HG03159 (cell line): ENCODE measurements at regions not wholly inside any gene's neighbourhood (a gene's known extent, or its start where the extent isn't known, plus 50 kb on each side); places are given as distances from the start of the nearest gene placed in this dataset.
A peak's percentile ranks its signal among the peaks of the same experiment; 100 is the strongest.

Source experiments
- ATAC-seq: cut with Tn5 transposase; IDR thresholded peaks from one replicate; pipeline ENCODE4 v1.9.1; 2021; ENCODE audit warnings: mild to moderate bottlenecking, moderate library complexity; ENCODE audit not compliant: unreplicated experiment

DNA sequence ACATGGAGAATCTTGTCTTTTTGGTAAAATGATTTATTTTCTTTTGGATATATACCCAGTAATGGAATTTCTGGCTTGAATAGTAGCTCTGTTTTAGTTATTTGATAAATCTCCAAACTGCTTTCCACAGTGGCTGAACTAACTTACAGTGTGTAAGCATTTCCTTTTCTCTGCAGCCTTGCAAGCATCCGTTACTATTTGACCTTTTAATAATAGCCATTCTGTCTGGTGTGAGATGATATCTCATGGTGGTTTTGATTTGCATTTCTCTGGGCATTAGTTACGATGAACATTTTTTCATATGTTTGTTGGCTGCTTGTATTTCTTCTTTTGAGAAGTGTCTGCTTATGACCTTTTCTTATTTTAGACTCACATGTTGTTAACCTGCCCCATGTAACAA is 190.2 kb downstream of the GALR1 start:
- no peak for ATAC-seq

DNA sequence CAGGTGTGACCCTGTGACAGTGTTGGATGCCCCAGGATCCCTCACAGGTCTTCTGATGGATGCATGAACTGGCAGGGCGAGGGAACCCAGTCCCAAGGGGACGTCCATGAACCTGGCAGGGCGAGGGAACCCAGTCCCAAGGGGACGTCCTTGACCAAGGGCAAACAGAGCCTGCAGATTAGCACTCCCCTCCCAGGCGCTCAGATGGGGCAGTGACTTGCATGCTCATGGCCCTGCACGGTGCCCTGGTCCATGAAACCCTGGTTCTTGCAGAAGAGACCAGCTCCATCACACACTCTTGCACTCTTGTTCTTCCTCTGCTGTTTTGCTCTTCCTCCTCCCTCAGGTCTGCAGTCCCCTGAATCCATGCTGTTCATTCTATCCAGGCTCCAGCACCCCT is 192.7 kb downstream of the GALR1 start:
- no peak for ATAC-seq

DNA sequence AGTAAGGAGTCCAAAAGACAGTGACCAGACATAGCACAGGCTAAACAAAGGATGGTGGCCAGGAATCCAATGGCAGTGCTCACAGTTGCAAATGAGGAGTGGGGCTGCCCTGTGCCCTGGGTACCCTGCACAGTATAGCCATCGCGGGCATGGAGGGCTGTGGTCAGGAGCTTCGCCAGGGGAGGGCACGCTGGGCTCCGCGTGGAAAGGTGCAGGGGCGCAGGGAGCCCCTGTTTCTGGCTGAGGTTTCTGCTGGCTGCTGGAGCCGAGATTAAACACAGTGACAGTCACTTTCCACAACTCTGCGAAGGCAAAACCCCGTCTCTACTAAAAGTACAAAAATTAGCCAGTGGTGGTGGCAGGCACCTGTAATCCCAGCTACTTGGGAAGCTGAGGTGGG is 194.7 kb downstream of the GALR1 start:
- ATAC-seq, result no peak

DNA sequence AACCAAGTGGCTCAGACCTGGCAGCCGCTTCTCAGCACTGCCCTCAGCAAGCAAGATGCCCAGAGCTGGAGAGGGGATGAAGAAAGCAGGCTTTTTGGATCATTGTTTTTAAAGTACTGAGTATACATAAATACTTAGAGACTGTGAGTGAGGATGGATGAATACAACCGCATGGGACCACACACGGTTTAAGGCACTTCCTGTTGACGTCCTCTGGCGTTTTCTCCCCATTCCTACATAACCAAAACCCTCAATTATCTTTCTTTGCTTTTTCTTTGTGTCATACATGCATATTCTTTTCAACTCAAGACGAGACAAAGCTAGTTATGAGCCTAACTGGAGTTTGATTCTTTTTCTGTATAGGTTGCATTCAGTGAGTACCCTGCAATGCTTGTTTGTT is 198.4 kb downstream of the GALR1 start:
- no peak for ATAC-seq

DNA sequence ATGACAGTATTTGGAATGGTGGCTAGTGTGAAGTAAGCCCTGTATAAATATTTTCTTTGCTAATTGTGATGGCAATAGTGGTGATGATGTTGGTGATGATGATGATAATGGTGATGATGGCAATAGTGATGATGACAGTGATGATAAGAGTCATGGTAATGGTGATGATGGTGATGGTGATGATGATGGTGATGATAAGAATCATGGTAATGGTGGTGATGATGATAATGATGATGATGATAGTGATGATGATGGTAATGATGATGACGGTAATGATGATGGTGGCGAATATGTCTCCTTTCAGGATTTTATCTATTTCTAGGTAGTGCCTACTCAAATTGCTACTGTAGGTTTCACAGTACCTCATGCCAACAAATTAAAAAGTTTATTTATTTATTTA is 205.4 kb downstream of the GALR1 start:
- ATAC-seq, result no peak

DNA sequence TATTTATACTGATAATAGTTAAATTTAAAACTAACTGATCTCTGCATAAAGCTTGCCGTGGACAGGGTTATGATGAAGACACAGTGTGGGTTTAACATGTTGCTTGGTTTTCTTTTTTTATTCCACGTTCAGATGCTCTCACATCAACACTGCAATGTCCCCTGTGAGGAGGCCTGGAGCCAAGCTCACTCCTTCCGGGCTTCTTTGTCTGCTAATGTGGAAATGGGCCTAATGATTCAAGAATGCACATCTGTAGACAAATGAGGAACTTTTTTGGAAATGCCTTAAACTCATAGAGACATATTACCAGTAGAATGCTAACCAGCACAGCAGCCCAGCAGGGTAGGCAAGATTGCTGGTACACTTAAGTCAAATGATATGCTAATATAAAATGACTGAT is 208.0 kb downstream of the GALR1 start:
- ATAC-seq, result no peak

DNA sequence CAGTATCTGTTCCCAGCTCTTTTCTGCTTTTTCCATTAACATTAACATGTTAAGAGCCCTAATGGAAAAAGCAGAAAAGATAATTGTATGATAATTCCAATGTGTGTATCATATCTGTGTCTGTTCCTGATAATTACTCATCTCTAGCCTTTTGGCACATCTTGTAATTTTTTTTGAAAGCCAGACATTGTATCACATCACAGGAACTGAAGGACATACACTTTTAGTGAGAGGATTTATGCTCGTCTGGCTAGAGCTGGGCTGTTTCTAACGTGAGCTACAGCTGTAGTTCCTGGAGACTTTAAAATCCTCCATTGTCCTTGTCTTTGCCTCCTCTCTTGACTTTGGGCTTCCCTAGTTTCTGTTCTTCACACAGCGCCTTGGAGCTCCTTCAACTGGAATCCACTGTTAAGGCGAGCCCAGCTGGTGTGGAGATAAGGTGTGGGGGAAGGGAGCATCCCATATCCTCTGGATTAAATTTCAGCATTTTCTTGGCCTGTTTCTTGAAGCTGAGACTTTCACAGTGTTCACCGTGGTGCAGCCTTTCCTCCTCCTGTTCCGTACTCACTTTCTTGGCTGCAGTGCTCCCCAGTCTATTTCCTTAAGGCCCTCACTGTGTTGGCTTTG is 211.5 kb downstream of the GALR1 start:
- no peak for ATAC-seq

DNA sequence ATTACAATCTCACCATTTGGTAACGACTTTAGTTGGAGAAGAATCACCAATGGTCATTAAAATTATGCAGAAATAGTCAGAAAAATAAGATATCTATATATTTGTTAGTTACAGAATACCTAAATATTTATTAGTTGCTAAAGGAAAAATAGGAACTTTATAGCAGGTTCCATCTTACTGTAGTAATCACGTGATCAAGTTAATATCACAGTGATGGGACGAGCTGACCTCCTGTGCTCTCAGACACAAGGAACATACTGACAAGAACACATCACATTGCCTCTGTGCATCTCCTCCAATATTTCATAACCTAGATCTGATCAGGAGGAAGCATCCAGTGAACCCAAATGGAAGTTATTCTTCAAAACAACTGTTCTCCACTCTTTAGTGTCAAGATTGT is 215.3 kb downstream of the GALR1 start:
- ATAC-seq, result no peak

DNA sequence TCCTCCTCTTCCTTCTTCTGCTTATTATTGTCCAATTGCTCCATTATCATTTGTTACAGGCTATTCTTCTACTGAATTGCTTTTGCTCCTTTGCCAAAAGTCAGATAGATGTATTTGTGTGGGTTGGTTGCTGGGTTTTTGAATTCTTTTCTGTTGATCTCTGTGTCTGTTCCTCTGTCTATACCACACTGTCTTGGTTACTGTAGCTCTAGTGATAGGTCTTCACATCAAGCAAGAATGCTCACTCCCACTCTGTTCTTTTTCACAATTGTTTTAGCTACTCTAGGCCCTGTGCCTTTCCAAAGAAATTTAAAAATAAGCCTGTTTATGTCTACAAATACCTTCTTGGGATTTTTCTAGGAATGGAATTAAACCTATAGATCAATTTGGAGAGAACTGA is 217.2 kb downstream of the GALR1 start:
- no peak for ATAC-seq

DNA sequence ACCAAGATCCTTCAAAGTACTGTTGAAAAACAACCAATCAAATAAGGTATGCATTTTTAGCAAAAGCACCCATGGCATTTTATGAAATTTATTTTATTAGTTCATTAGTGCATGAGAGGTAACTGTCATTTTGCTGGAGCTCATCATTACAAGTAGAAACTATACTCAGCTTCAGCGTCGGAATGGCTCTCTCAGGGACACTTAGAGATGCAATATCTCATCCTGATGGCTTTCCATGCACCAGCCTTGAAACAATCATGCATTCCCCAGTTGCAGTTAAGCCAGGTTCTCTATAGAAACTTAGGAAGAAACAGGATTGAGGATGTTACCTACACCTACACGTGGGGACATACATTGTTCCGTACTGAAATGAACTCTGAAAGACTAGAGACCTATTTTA is 219.5 kb downstream of the GALR1 start:
- ATAC-seq, result no peak

DNA sequence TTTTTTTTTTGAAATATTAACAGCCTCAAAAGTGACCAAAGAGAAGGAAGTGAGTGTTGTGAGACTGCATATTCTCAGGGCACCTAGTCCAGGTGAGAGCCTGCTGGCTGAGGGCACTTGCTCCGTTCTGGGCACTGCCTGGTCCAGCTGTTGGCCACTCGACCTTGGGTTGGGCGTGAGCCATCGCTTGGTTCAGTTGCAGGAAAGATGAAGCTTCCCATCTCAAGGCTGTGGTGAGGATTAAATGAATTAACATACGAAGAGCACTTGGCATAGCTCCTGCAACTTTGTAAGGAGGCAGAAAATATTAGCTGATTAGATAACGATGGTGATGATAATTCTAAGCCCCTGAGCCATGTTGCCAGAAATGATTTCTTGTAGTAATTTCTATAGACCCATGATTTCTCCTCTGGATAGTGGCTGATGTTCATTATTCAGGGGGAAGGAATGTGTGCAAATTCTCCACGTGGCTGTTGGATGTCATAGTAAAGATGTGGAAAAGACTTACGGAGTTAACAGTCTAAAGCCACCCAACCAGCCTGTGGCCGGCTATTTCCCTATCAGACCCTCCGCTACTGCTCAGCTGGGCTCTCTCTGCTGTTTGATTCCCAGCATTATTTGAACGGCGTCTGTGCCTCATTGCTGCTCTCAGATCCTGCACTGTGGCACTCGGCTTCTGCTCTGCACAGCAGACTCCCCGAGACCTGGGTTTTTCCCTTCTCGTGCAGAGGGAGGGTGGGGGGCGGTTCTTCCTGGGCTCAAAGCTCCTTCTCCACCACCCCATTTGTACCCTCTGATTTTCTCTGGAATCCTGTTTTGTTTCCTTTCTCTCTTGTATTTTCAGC is 221.1 kb downstream of the GALR1 start:
- ATAC-seq, result no peak

DNA sequence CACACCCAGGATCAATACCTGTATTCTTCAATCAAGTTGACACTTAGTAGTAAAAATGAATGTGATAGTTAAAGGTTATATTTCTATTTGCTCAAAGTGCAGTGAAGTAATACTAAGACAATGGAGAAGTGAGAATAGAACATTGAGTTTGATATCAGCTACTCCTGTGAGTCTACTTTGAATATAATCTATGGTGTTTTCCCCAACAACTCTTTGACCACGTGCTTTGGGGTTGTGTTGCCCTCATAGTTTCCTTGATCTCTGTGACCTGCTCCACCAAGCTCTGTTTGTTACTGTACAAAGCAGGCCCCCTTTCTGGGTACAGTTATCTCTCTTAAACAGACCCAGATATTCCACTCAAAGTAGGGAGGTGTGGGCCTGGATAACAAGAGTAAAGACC is 222.9 kb downstream of the GALR1 start:
- ATAC-seq, result no peak

DNA sequence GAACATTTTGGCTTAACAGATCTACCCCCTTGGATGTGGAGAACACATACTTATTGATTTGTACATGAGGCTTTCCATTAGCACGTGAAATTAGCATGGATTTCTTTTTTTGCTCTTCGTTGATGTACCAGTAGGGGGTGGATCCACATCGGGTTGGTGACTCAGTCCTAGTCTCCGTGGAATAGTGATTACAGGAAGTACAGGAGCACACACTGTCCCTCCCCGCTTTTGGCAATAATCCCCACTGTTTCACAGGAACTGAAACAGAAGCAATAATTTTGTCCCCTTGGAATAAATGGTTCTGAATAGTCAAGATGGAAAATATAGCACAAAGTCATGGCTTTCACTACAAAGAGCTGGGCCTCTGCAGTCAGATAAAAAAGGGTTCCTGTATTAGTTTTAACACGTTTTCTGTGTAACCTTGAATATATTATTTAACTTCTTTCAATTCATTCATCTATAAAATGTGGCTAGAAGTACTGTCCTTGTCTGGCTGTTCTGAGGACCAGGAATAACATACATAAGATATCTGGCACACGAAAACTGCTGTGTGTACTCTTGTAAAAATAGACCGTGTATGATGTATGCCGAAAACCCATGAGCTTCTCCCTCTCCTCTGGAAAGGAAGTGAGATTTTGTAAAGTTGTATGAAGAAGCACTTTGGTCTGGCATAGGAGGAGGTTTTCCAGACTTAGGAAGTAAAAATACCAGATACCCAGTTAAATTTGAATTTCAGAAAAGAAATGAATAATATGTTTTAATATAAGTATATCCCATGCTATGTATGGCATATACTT is 229.2 kb downstream of the GALR1 start:
- no peak for ATAC-seq

DNA sequence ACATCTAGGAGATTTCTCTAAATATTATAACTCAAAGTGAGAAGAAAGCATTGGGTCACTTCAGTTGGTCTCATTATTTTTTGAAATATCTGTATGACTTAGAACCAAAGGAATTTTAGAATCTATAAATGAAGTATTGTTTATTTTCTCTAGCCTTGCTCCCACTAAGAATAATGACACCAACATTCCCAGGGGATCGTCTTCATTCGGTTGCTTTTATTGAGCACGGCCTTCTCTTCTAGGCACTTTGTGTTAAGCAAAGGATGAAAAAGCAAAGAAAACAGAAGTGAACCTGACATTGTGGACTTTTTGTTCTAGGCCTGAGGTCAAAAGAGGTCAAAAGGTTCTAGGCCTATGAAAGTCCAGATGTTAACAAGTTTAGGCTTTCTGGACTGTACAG is 231.9 kb downstream of the GALR1 start:
- ATAC-seq, result no peak

DNA sequence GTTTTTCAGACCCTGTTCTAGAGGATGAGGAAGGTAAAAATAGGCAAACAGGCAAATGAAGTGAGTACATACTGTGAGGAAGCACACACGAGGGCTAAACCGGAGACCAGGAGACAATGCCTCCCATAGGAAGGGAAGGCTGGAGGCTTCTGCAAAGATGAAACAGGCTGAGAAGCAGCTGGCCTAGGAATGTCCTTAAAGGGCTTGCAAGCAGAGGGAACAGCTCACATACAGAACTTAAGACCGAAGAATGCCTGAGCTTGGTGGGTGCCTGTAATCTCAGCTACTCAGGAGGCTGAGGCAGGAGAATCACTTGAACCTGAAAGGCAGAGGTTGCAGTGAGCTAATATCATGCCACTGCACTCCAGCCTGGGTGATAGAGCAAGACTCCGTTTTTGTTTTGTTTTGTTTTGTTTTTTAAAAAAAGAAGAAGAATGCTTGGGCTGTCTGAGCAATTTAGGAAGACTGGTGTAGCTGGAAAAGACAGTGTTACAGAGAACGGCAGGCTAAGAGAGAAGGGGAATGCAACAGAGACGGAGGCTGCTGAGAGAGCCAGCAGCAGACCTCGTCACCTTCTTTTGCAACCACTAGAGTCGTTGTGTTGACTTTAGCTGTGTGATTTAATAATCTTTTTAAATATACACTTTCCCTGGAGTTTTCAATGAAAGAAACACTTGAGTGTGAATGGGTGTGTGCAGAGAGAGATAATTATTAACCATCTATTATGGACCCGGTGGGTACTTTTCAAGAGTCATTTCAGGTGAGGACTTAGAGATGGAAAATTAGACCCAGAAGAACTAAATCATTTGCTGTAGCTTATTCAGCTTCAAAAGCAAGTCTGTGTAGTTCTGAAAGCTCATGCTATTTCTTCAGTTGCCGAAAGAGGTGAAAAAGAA is 232.8 kb downstream of the GALR1 start:
- no peak for ATAC-seq

DNA sequence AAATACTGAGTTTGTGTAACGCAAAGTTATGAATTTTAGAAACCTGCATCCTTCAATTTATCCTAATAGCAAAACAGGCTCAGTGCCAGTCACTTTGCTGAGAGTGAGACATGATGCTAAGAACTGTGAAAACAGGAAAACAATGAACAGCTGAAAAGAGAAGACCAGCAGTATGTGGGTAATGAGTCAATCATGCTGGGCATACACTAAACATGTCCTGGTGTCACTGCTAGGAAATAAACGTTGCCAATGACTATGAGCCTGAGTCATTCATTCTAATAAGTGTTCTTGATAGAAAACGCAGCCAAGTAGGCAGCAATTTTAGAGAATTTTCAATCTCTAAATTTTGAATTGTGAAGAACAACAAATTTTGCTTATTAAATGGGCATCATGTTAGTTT is 237.3 kb downstream of the GALR1 start:
- ATAC-seq, result no peak

DNA sequence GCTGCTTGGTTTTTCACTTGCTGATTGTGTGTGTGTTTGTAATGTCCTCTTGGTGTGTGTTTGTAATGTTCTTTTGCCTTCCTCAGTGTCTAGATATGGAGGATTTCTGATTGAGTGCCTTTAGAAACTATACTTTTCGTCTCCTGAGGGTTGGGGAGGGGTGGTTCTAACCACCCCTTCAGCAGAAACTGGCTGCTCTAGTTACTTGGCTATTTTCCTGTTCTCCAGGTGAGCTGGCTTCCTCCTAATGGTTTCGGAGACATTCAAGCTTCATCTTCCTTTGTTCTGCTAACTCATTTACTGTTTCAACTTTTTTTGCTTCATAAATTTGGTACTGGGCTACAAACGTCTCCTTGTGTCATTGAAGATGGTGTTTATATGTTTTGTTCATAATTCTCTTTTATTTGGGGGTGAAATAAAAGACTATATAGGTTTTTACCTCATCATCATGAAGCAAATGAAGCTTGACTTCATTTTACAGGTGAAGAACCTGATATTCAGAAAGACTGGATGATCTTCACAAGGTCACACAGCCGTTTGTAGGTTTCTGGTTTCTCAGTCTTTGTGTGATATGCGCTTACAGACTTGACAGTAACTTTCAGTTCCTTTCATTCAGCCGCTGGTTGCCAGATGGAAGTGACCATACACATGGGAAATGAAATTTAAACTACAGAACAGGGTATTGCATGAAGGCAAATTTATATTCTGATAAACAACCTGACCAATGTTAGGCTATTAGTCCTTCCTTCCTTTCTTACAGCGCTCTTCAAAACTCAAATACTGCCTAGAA is 238.5 kb downstream of the GALR1 start:
- no peak for ATAC-seq

DNA sequence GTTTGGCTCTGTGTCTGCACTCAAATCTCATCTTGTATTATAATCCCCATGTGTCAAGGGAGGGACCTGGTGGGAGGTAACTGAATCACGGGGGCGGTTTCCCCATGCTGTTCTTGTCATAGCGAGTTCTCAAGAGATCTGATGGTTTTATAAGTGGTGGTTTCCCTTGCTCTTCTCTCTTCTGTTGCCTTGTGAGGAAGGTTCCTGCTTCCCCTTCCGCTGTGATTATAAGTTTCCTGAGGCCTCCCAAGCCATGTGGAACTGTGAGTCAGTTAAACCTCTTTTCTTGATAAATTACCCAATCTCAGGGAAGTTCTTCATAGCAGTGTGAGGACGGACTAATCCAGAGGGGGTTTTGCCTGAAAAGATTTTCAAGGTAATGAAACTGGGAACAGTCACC is 245.4 kb downstream of the GALR1 start:
- ATAC-seq, result no peak

DNA sequence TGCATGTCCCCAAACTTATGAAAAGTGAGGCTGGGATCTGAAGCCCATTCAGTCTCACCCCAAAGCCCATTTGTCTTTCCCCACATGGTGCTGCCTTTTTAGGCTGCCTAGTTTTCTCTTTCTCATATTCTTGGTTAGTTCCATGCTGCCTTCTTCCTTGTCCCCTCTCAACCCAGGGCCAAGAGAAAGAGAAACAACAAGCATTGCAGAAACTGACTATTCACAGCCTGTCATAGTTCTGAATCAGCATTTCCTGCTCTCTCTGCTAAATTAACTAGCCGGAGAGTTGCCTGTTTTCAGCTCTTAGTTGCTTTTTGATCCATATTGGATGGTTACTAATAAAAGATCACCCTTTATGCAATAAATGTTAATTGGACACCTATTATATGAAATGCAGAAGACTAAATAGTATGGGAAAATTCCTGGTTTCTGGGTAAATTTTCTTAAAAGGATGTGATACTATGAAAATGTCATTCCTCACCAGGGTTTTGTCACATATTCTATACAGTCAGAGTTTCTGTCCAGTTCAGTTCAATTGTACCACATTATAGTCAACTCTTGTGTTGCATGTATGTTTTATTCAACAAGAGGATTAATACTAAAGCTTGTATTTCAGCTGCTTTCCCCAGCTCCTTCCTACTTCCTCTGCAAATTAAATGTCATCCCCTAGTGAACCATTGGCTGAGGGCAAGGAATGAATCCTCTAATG is 246.5 kb downstream of the GALR1 start:
- ATAC-seq, result peak; percentile 57
